GM19240 (cell line): ENCODE measurements at regions not wholly inside any gene's neighbourhood (a gene's known extent, or its start where the extent isn't known, plus 50 kb on each side); places are given as distances from the start of the nearest gene placed in this dataset.

ENCODE experiments used
- DNase-seq: peaks from one replicate; pipeline ENCODE4 v3.0.0; 2011; ENCODE audit warnings: low spot score; ENCODE audit not compliant: insufficient read length

DNA sequence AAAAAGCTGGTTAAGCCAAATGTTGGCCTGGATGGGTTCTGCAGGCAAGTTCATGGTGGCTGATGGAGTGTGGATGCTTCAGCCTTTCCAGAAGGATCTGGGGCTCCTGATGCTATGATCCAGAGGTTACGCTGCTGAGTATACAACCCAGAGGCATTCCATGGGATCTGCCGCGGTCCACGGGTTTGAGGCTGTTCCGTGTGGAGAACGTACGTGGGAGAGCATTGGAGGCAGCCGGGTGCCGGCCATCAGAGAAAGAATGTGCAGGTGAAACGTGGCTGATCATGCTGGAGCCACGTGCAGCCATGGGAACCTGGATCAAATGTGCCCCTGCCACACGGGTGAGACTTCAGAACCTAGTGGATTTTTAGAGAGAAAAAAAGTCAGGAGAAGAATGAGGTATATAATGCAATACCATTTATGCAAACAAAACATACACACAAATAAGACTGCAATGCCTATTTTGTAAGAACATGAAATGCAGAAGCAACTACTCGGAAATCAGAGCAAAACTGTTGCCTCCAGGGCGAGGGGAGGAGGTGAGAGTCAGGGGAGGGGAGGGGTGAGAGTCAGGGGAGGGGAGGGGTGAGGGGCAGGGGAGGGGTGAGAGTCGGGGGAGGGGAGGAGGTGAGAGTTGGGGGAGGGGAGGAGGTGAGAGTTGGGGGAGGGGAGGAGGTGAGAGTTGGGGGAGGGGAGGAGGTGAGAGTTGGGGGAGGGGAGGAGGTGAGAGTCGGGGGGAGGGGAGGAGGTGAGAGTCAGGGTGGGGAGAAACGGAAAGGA, 116.5 kb upstream of the C1orf174 start:
- DNase-seq, result no peak

- no peak for DNase-seq
These were observed 117.7 kb upstream of the C1orf174 start for GRCh38 chr1:4017636-4018365.

GRCh38 chr1:4018466-4019146, 118.5 kb upstream of the C1orf174 start:
- DNase-seq, result no peak

- no peak for DNase-seq
These were observed 119.1 kb upstream of the C1orf174 start for GRCh38 chr1:4019147-4019521.

DNA sequence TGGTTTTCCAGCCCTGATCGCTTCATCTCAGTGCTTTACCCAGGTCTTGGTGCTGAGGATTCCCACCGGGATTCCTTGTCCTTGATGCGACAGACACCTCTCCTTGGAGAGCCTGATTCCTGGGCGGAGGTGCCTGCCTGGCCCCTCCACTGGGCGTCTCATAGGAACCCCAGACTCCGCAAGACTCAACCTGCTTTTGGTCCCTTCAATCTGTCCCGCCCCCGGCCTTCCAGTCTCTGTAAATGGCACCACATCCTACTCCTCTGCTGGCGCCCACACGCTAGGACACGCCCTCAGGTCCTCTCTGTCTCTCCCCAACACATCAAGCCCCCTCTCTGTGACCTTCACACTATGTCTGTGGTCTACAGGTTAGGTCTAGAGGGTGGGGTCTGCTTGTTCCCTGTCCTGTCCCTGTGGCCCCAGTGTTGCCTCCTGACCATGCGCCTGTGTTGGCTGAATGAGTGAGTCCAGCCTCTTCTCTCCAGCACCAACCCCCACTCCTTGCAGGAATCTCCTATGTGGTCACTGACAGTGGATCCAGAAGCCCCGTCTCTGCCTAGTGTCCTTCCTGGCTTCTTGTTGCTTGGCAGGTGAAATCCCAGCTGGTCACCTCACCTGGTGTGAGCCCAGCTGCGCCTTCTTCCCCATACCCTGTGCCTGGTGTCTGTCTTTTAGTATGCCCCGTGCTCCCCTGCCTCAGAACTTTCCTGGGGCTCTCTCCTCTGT, 119.7 kb upstream of the C1orf174 start:
- no peak for DNase-seq

- DNase-seq, result no peak
These were observed 120.4 kb upstream of the C1orf174 start for GRCh38 chr1:4020449-4020848.

DNA sequence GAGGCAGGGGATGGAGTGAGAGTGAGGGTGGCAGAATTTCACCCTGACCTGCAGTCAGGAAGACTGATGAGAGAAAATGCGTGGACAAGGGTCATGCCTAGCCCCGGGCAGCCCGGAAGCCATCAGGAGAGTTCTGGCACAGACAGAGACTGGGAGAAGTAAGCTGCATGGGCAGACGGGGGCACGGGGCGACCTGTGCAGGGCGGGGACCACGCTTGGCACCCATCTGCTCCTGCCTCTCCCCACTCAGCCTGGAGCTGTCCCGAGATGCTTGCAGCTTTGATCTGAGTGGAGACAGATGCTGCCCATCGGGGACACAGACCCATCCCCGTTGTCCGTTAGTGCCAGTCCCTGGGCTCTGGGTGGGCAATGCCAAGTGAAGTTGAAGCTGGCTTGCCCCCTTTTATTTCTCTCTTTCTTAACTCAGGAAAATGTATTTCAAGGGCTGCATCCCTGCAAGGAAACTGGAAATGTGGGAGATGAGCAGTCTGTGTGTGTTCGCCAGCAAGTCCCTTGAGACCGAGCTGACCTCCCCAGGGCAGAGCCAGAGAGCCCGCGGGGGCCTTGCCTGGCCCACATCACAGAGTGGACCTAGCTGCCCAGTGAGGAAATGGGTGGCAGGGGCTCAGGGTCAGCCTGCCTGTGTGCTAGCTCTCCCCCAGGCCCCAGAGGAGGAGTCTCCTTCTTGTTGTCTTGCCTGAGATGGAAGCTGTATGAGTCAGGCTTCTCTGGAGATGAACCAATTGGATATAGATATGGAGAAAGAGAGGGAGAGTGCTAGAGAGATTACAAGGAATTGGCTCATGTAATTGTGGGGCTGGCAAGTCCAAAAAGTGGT, 121.3 kb upstream of the C1orf174 start:
- DNase-seq, result no peak

DNA sequence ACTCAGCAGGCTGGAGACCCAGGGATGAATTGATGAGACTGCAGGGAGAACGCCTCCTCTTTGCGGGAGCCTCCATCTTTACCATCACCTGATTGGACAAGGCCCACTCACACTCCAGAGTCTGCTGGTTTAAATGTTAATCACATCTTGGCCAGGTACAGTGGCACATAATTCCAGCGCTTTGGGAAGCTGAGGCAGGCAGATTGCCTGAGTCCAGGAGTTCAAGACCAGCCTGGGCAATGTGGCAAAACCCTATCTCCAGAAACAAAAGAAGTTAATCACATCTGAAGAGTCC, 121.8 kb upstream of the C1orf174 start:
- no peak for DNase-seq

GRCh38 chr1:4022715-4023114, 122.6 kb upstream of the C1orf174 start:
- no peak for DNase-seq

DNA sequence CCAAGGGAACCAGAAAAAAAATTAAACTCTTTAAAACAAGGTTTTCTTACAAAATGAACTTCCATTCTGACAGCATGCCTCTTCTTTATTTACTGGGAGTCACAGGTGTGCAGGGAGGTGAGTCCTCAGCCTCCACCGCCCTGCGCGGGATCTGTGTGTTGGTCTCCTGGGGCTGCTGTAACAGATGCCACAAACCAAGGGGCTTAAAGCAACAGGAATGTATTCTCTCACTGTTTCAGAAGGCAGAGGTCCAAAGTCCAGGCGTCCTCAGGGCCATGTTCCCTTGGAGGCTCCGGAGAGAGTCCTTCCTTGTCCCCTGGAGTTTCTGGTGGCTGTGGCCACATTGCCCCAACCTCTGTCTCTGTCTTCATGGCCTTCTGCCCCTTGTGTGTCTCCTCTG, 123.6 kb upstream of the C1orf174 start:
- DNase-seq, result no peak

- no peak for DNase-seq
These were observed 124.7 kb upstream of the C1orf174 start for GRCh38 chr1:4024811-4025210.

DNA sequence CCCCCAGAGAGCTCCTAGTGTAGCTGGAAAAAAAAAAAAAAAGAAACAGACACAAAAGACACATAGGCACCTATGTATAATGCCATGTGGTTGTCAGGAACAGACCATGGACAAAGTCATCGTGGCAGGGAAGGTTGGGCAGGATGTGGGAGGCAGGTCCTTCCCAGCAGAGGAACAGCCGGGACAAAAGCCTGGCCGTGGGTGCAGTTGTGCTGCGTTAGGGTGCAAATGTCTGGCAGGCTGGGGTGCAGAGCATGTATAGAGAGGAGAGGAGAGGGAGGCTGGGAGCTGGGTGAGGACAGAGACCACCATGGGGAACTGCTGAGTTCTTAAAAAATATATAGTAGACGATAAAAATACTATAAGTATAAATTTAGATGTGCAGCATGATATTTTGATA, 125.7 kb upstream of the C1orf174 start:
- DNase-seq, result no peak

DNA sequence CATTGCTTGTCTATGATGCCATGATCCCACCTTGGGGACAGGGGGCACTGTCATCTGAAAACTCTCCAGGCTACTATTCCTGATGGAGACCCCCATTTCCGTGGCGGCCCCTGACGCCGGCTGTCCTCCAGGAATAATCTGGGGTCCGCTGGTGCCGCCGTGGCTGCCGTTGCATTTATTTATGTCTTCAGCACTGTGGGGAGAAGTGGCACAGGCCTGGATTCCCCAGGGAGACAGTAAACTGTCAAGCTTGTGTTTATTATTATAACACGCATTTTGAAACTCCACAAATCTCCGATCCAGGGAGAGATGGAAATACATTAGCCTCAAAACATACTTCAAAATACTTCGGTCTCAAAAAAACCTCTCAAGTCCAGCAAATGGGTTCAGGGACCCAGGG, 126.9 kb upstream of the C1orf174 start:
- DNase-seq, result no peak

GRCh38 chr1:4027492-4028138, 127.5 kb upstream of the C1orf174 start:
- peak; percentile 41 for DNase-seq

GRCh38 chr1:4028139-4028501, 128.0 kb upstream of the C1orf174 start:
- no peak for DNase-seq

GRCh38 chr1:4029376-4029775, 129.3 kb upstream of the C1orf174 start:
- DNase-seq, result no peak

DNA sequence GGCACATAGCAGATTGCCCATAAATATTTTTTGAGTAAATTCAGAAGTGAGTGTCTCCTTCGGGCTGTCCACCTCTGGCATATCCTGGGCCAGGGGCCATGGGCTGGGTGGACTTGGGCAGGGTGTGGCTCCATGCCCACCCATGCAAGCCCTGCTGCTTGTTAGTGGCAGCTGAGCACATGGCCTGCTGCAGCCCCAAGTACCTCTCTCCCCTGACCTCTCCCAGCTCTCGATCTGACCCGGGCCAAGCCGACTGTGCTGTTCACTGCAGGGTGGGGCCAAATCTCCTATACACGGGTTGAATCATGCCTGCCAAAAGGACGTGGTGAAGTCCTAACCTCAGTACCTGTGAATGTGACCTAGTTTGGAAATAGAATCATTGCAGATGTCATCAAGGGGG, 132.5 kb upstream of the C1orf174 start:
- DNase-seq, result no peak

DNA sequence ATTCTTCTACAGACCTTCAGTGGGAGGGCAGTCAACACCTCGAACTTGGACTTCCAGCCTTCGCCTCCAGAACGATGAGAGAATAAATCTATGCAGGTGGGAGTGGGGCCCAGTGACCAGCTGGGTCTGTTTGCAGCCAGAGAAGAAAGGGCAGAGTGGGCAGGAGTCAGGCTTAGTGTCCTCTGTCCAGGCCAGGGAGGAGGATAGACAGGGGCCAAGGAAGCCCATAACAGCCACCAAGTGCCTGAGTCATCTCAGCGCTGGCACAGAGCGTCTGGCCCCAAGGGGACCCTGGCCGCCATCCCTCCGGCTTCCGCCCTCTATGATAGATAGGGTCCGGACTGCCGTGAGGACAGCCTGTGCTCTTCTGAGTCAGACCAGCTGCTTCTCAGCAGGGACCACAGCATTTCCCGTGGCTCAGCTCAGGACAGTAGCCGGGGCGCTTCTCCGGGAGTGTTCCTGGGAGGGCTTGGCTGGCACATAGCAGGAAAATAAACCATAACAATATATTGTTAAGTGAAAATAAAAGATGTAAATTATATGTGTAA, 133.1 kb upstream of the C1orf174 start:
- DNase-seq, result no peak

DNA sequence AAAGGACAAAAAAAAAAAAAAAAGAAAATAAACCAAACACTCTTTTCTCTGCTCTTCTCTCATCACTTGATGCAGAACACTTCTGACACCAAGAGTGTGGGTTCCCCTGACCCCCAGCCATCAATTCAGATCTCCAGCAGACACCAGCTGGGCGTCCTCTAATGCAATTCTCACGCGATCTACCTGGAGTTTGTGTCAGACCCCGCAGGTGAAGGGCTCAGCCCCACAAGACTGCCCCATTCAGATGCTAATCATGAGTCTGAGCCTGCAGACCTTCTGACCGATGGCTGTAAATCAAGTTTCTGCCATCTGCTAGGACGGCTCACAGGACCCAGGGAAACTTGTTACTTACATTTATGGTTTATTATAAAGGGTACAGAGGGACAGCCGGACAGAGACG, 133.6 kb upstream of the C1orf174 start:
- no peak for DNase-seq

DNA sequence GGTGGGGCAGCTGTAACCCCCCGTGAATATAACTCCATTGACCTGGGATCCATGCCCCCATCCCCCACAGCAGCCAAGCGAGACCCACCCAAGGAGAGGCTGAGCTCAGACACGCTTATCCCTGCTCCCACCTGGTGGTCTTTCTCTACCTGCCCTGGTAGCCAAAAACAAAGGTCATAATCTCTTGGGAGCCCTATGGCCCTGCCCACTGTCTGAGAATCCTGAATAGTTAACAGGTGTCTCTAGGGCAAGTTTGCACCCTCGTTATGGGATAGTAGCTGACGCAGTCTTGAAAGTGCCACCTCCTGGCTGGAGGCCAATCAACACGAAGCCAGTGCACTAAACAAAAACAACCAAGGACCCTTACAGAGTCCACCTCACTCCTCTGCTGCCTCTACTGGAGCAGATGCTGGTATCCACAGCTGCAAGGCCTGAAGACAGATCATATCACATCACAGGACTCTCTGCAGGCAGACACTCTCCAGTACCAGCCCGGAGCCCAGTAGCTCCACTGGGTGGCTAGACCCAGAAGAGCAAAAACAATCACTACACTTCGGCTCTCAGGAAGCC, 134.3 kb upstream of the C1orf174 start:
- DNase-seq, result no peak
